Fibroblast of lung (primary cell): ENCODE measurements at regions not wholly inside any gene's neighbourhood (a gene's known extent, or its start where the extent isn't known, plus 50 kb on each side); places are given as distances from the start of the nearest gene placed in this dataset.

Experiments
- DNase-seq, 2 donors: peaks; one replicate each; pipeline versions ENCODE4 v3.0.0 to v3.0.0-alpha.2; 2010; ENCODE audit warnings: low read depth in 2 of 2
- H2AFZ ChIP-seq: 2 replicates; pipeline ENCODE4 v1.5.1; 2012; ENCODE audit warnings: low read length, control low read depth, inconsistent platforms
- H3K27ac ChIP-seq: 2 replicates; pipeline ENCODE4 v1.5.1; 2011; ENCODE audit warnings: low read length, control low read depth; ENCODE audit not compliant: insufficient read depth
- H3K27me3 ChIP-seq: 2 replicates; pipeline ENCODE4 v1.5.1; 2011; ENCODE audit warnings: mild to moderate bottlenecking, low read length; ENCODE audit not compliant: control insufficient read depth, insufficient read depth
- H3K36me3 ChIP-seq: 2 replicates; pipeline ENCODE4 v1.5.1; 2011; ENCODE audit warnings: low read length; ENCODE audit not compliant: control insufficient read depth, insufficient read depth
- H3K4me1 ChIP-seq: 2 replicates; pipeline ENCODE4 v1.5.1; 2011; ENCODE audit warnings: low read length; ENCODE audit not compliant: control insufficient read depth, insufficient read depth; ENCODE audit errors: extremely low read depth
- H3K4me2 ChIP-seq: 2 replicates; pipeline ENCODE4 v1.5.1; 2011; ENCODE audit warnings: low read length, control low read depth; ENCODE audit not compliant: insufficient read depth; ENCODE audit errors: extremely low read depth
- H3K4me3 ChIP-seq, 4 experiments: fragments of 200-600 bp in 1 of 4; sonication (generic) in 1 of 4; replicated peaks in 1 of 4; 2 replicates each; pipeline ENCODE4 v1.5.1; 2011 to 2016; ENCODE audit warnings: low read length in 4 of 4, low read depth in 3 of 4, mild to moderate bottlenecking in 3 of 4, control low read depth in 2 of 4, inconsistent platforms in 1 of 4, mixed read lengths in 1 of 4; ENCODE audit not compliant: insufficient read depth in 1 of 4; ENCODE audit errors: control extremely low read depth in 1 of 4
- H3K79me2 ChIP-seq: 2 replicates; pipeline ENCODE4 v1.5.1; 2012; ENCODE audit warnings: mild to moderate bottlenecking, low read length, inconsistent platforms; ENCODE audit not compliant: control insufficient read depth, insufficient read depth
- H3K9ac ChIP-seq: 2 replicates; pipeline ENCODE4 v1.5.1; 2011; ENCODE audit warnings: mild to moderate bottlenecking, low read length, control low read depth; ENCODE audit not compliant: insufficient read depth
- H3K9me3 ChIP-seq: 2 replicates; pipeline ENCODE4 v1.5.1; 2012; ENCODE audit warnings: low read depth, low read length; ENCODE audit not compliant: control insufficient read depth, insufficient read depth
- H4K20me1 ChIP-seq: 2 replicates; pipeline ENCODE4 v1.5.1; 2011; ENCODE audit warnings: low read length; ENCODE audit not compliant: control insufficient read depth, insufficient read depth; ENCODE audit errors: extremely low read depth
- CTCF ChIP-seq, 2 donors: IDR thresholded peaks in 1 of 2; conservative IDR thresholded peaks in 1 of 2; 1 replicate in 1 of 2; 2 replicates in 1 of 2; pipeline ENCODE4 v1.5.1; 2011 to 2012; ENCODE audit warnings: low read length in 2 of 2, control low read depth in 1 of 2, inconsistent platforms in 1 of 2, low read depth in 1 of 2, mild to moderate bottlenecking in 1 of 2
- EZH2 ChIP-seq: IDR thresholded peaks from 2 replicates; pipeline ENCODE4 v1.5.1; 2012; ENCODE audit warnings: low read length, control low read depth, mild to moderate bottlenecking; ENCODE audit errors: missing control alignments

GRCh38 chr1:24258735-24259424 lies 60.3 kb upstream of the GRHL3 start:
- TF ChIP-seq CTCF (conservative IDR thresholded peaks at IDR 0.05 in 1 of 2, IDR thresholded peaks at IDR 0.05 in 1 of 2; ENCODE audit: low read depth in 1 of 2, low read length in 2 of 2) (no peak), EZH2 (no peak)
- Histone ChIP-seq H3K4me3 (no peak overlapping the region), H4K20me1 (no peaks in the 10 kb centered on the region), H3K4me1 (no peaks in the 10 kb centered on the region), H3K4me2 (no peak overlapping the region), H3K27ac (no peak overlapping the region), H3K36me3 (no peaks in the 10 kb centered on the region), H3K9ac (no peak overlapping the region), H3K79me2 (no peaks in the 10 kb centered on the region), H3K27me3 (peaks cover 15% of the 10 kb centered on the region), H3K9me3 (no peaks in the 10 kb centered on the region), H2AFZ (no peak overlapping the region)
- no peak for DNase-seq

GRCh38 chr1:24257373-24257772 lies 61.8 kb upstream of the GRHL3 start:
- no peaks in the 10 kb centered on the region for H3K36me3 ChIP-seq
- H3K4me2 ChIP-seq, result no peak overlapping the region
- peaks cover 12% of the 10 kb centered on the region for H3K27me3 ChIP-seq
- no peak for DNase-seq
- H3K9ac ChIP-seq, result no peak overlapping the region
- H2AFZ ChIP-seq, result no peak overlapping the region
- H3K4me3 ChIP-seq, result no peak overlapping the region
- H3K27ac ChIP-seq, result no peak overlapping the region
- no peaks in the 10 kb centered on the region for H3K79me2 ChIP-seq
- H4K20me1 ChIP-seq, result no peaks in the 10 kb centered on the region
- no peaks in the 10 kb centered on the region for H3K9me3 ChIP-seq
- TF ChIP-seq CTCF (conservative IDR thresholded peaks at IDR 0.05 in 1 of 2, IDR thresholded peaks at IDR 0.05 in 1 of 2; ENCODE audit: low read depth in 1 of 2, low read length in 2 of 2), result no peak
- TF ChIP-seq EZH2, result no peak
- H3K4me1 ChIP-seq, result no peaks in the 10 kb centered on the region

- Histone ChIP-seq H3K36me3 (no peaks in the 10 kb centered on the region), H3K79me2 (no peaks in the 10 kb centered on the region), H3K4me2 (no peak overlapping the region), H3K27ac (no peak overlapping the region), H3K9ac (no peak overlapping the region), H2AFZ (no peak overlapping the region), H4K20me1 (no peaks in the 10 kb centered on the region), H3K9me3 (no peaks in the 10 kb centered on the region), H3K4me3 (no peak overlapping the region), H3K27me3 (peaks cover 12% of the 10 kb centered on the region), H3K4me1 (no peaks in the 10 kb centered on the region)
- DNase-seq, result no peak
- TF ChIP-seq EZH2 (no peak), CTCF (conservative IDR thresholded peaks at IDR 0.05 in 1 of 2, IDR thresholded peaks at IDR 0.05 in 1 of 2; ENCODE audit: low read depth in 1 of 2, low read length in 2 of 2) (no peak)
Measured at GRCh38 chr1:24256687-24257086, 62.5 kb upstream of the GRHL3 start.
